Right lung (tissue), 2 donors: ENCODE measurements at regions not wholly inside any gene's neighbourhood (a gene's known extent, or its start where the extent isn't known, plus 50 kb on each side); places are given as distances from the start of the nearest gene placed in this dataset.
"Not testable (repeated sequence)": the region's sequence is repeated elsewhere in the genome, so short reads cannot be mapped to it uniquely, and the experiment has no call there.

Source experiments
- DNase-seq, 2 donors: peaks; one replicate each; pipeline ENCODE4 v3.0.0-alpha.2; 2013

DNA sequence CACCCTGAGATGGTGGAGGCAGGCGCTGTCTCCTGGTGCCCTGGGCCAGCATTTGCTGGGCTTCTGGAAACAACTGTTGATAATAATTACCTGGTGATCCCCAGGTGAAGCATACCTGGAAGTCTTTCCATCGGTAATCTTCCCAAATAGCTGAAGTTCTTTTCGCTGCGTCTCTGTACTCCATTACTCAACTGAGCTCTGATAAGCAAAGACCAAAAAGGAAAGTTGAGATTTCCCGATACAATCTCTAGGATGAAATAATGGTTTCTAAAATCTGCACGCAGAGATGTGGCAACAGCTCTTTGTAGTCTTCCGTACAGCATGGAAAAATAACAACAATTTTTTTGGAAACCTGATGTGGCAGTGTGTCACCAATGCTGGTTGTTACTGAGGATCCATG lies 226.5 kb downstream of the GATA3 start:
- DNase-seq, result no peak

DNA sequence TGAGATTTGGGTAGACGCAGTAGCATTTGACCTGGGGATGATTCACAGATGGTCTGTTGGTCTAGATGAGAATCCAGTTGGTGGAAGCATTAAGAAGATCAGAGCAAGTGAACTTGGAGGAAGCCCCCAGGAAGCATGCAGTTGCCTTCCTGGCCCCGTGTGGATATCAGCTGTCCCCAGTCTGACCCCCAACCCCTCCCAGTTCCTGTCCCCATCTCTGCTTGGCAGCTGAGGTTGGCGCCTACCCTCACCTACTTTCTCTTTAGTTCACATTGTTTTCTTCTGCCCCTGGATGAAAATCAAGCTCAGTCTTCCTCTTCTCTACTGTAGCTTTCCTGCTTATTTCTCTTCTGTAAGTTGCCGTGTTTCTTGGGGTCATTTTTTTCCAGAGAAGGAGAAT lies 227.9 kb downstream of the GATA3 start:
- DNase-seq, result no peak

DNA sequence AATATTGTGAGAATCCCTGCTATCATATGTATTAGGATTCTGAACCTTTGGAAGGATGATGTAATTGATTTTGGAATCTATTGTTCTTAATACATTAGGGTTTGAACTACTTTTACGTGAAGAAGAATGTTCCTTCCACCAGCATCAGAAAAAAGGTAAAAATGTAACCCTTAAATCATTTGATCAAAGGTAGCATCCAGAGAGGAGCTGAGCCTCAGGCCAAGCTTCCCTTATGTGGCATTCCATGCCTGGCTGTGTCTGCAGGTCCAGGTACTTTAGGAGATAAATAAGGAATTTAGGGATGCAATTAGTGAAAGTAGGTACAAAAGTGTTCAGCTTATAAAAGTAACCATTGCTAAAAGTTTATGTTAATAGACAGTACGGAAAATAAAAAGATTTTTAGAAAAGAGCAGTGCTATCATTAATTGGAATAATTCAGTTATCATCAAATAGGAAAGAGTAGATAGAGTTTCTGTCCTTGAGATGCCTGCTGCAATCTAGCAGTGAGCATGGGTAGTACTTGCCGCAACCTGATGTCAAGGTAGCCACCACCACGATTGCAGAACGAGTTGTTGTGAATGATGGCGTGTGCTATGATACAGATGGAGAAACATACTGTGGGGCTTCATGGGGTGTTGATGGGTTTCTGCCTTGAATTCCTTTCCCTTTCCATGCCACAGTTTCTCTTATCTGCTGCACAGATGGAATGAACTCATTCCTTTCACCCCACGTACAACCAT lies 228.8 kb downstream of the GATA3 start:
- no peak for DNase-seq

DNA sequence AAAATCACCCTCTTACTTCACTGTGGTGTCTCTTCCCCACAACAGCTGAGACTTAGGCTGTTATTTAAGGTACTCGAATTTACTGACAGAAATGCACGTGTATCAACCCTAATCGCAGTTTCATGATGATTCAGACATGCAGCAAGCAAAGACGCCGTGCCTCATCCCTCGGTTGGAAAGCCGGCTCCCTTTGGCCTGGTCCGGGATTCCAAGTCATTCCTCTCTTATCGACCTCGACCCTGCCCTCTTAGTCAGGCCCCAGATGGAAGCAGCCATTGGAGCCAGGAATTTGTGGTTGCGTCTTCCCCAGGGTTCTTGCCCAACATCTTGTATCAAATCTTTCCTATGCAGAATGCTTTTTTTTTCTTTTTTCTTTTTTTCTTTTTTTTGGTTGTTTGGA lies 229.5 kb downstream of the GATA3 start:
- DNase-seq, result no peak

DNA sequence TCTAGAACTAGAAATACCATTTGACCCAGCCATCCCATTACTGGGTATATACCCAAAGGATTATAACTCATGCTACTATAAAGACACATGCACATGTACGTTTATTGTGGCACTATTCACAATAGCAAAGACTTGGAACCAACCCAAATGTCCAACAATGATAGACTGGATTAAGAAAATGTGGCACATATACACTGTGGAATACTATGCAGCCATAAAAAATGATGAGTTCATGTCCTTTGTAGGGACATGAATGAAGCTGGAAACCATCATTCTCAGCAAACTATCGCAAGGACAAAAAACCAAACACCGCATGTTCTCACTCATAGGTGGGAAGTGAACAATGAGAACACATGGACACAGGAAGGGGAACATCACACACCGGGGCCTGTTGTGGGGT lies 231.5 kb downstream of the GATA3 start:
- not testable (repeated sequence) for DNase-seq

DNA sequence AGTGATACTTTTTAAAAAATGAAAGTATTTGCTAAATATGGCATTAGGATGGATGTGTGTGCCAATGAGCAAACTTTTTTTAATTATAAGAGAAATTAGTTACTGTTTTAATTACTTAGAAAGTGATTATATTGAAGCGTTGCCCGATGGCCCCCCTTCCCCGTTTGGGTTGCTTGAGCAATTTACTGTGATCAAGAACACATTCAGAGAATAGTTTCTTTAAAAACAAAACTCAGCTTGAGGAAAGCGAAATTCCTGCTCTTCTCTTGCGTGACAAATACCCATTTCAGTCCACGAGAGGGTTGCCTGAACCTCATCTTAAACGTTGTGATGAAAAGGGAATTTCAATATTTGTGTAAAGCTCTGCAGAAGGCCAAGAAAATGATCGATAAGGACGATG lies 234.1 kb downstream of the GATA3 start:
- no peak for DNase-seq

DNA sequence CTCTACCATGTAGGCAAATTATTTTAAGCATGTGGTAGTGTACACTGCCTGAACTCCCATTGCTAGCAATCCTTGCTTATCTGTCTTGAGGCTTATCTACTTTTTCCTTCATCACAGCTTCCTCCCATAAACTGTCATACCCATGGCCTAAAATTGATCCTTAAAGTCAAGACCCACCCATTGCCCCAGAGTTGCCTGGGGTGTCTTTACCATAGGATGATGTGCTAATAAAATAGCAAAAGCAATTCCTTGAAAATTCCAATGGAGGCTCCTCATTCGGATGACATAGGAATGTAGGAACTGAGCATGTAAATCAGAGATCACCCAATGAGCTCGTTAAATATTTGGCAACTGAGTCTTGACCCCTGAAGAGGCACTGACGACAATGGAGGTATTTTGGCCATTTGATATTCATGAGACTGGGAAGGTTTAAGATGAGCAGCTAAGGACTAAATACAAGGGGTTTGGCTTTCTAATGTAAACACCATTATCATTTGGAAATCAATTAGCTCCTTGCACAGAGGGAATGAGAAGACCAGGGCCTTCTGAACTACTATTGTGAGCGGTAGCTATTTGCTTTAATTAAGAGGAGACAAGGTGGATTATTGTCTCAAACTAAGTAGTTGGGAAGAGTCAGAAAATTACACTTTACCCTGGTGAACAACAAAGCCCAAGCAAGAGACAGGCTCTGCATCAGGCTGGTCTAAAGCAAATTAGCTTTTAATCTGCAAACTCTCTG lies 234.9 kb downstream of the GATA3 start:
- no peak for DNase-seq

DNA sequence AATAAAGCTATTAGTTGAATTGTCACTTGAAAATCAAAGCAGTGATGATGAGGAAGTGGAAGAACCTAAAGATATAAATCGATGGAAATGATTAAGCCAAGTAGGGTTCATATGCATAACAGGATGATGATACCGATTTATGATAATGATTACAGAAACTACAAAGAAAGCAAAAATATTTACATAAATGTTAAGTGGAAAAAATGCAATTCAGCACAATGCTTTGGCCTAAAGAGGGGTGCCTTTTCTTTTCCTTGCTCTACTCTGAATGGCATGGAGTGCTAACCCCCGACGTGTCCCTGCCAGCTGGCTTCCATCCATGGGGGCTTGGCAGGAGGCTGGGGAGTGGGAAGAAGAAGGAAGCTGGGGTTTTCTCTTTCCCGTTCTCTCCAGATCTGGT lies 240.3 kb downstream of the GATA3 start:
- DNase-seq, result no peak

DNA sequence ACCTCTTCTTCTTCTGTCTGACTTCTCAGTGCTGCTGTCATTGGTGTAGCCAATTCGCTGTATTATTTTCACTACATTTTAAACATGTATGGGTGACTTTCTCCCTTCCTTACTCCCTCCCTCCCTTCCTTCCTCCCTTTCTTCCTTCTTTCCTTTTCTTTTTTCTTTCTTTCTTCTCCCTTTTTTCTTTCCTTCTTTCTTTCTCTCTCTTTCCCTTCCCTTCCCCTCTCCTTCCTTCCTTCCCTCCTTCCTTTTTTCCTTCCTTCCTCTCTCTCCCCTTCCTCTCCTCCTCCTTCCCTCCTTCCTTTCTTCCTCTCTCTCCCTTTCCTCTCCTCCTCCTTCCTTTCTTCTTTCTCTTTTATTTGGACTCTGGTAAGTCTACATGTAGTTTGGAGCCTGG lies 240.8 kb downstream of the GATA3 start:
- no peak for DNase-seq

DNA sequence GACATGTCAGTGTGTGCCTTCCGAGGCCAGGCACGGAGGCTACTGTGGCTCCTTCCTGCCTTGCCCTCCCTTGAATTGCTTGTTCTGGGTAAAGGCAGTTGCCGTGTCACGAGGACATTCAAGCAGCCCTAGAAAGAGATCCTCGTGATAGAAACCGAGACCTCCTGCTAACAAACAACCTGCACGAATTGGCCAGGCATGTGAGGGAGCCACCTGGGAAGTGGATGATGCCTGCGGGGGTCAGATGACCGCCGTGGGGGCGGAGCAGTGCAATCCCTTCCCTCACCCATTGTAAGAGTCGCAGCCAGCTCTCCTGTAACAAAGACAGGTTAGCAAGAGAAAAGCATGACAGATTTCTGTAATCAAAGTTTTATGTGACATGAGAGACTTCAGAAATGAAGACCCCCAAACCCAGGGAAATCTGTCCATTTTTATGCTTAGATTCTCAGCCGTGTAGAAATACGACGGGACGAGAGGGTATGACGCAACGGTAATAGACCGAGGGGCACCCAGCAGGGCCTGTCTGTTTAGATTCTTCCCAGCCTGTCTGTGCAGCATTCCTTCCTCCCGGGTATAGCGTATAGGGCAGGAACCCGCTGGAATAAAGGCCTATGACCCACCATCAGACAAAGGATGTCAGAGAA lies 241.7 kb downstream of the GATA3 start:
- no peak for DNase-seq

DNA sequence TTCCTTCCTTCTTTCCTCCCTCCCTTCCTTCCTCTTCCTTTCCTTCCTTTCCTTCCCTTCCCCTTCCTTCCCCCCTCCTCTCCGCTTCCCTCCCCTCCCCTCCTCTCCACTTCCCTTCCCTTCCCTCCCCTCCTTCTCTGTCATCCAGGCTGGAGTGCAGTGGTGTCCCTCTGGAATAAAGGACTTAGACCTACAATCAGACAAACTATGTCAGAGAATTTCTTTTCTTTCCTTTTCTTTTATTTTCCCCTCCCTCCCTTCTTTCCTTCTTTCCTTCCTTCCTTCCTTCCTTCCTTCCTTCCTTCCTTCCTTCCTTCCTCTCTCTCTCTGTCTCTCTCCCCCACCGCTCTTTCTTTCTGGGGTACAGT lies 242.2 kb downstream of the GATA3 start:
- DNase-seq, result no peak

DNA sequence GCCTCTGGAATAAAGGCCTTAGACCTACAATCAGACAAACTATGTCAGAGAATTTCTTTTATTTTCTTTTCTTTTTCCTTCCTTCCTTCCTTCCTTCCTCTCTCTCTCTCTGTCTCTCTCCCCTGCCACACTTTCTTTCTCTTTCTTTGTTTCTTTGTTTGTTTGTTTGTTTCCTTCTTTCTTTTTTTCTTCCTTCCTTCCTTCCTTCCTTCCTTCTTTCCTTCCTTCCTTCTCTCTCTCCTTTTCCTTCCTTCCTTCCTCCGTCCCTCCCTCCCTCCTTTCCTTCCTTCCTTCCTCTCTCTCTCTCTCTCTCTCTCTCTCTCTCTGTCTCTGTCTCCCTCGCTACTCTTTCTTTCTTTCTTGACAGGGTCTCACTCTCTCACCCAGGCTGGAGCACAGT lies 242.6 kb downstream of the GATA3 start:
- no peak for DNase-seq

DNA sequence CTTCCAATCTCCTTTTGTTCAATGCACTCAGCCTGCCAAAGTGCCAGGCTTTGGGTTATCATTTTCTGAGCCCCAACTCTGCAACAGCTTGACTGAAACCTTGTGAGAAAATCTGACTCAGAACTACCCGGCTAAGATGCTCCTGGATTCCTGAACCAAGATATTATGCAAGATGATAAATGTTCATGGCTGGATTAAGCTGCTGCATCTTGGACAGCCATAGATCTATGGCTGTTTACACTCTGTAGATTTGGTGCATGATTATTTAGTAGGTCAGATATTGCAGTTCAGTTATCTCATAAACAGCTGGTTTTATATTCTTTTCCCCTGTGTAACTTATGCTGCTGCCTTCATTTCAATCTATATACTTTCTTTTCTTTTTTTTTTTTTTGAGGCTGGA lies 243.5 kb downstream of the GATA3 start:
- DNase-seq, result no peak

DNA sequence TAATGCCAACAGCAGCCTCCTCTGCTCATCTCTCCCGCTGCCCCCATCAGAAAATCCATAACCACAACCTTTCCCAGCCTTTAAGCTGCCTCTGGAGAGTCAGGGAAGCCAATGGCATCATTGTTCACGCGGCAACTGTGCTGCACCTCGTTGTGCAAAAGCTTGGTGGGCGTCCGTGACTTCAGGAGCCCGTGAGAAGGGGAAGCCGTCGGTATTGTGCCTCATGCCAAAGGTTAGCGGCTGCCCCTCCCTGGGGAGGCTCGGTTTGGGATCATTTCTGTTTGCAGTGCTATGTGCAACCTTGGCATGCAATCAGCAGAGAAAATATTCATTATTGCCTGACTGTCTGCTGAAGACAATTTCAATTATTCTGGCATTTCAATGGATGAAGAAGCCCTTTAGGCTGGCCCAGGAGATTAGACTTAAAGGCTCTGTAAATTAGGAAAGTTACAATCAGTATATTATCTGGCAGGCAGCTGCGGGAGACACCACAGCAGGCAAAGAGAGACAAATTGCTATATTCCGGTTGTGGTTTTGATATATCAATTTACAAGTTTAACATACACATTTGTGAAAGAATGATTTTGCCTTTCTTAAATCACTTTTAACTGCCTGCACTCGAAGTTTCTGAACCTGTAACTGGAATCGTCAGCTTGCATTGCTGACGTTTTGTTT lies 244.5 kb downstream of the GATA3 start:
- DNase-seq, result no peak

DNA sequence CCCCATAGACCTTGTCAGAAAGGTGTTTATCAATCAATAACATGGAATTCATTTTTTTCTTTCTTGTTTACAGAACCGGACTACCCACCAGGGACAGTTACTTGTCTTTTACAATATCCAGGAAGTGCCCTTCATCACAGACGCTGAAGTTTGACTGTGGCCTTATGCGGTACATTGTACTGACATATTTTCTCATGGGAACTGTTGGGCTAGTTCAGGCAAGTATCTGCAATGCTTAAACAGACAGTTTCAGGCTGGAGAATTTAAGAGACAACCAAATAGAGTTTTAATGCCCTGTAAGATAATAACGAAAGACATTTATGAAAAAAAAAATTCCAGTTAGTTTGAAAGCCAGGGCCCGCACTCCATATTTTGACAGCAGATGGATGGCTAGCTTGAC lies 246.4 kb downstream of the GATA3 start:
- no peak for DNase-seq

DNA sequence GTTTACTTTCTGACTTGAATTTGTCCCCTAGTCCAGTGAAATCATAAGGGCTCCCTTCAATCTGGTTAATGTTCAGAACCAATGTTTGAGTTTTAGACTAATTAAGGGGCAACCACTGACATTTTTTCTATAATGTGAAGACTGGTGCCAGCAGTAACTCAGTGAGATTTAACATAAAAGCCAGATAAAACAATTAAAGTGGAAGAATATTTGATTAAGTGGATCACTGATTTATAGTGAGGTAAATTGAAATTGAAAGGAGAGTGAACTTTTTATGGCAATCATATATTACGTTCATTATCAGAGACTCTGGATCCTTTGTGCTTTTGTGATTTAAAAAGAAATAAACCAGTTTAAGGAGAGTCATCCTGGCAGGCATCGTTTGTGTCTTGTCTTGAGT lies 246.8 kb downstream of the GATA3 start:
- DNase-seq, result no peak

DNA sequence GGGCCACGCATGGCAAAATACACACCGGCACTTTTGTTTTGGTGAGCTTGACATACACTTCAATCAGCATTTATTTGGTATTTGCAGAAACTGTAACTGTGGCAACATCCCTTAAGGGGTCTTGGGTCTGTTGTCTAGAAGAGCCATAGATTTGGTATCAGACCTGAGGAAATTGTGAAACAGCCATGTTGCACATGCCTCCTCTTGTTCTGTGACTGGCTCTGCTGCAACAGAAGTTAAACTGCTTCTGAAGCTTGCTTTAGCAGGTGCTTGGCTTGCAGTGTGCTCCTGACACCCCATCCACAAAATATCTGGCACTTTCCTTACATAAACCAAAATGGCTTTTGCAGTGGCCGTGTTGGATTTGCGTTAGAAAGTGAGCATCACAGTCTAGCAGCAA lies 247.3 kb downstream of the GATA3 start:
- DNase-seq, result no peak

DNA sequence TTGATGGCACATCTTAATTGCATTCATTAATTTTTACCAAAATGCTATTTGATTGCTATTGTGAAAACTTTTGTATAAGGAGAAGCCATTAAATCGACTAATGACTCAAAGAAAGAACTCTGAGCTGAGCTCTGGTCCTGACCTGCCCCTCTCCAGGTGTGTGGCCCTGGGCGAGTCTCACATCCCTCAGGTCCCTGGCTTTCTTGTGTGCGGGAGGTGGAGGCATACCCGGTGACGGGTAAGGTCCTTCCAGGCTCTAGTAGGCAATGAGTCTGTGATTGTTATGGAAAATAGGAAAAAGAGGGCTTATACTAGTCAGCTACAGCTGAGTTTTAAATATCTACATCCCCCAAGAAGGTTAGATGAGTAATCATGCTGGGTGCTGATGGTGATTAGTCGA lies 248.1 kb downstream of the GATA3 start:
- no peak for DNase-seq

DNA sequence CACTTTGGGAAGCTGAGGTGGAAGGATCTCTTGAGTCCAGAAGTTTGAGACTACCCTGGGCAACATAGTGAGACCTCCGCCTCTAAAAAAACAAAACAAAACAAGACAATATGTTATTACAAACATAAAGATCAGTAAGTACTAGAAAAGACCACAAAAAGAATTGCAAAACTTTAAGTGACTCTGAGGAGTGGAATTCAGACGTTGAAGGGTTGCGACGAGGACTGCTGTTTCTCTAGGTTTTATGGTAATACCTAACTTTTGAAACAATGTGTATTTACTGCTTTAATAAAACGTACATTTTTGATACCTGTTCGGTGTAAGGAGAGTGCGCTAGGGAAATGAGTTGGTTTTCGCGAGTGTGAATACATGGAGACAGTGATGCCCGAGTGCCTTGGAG lies 250.4 kb downstream of the GATA3 start:
- no peak for DNase-seq

DNA sequence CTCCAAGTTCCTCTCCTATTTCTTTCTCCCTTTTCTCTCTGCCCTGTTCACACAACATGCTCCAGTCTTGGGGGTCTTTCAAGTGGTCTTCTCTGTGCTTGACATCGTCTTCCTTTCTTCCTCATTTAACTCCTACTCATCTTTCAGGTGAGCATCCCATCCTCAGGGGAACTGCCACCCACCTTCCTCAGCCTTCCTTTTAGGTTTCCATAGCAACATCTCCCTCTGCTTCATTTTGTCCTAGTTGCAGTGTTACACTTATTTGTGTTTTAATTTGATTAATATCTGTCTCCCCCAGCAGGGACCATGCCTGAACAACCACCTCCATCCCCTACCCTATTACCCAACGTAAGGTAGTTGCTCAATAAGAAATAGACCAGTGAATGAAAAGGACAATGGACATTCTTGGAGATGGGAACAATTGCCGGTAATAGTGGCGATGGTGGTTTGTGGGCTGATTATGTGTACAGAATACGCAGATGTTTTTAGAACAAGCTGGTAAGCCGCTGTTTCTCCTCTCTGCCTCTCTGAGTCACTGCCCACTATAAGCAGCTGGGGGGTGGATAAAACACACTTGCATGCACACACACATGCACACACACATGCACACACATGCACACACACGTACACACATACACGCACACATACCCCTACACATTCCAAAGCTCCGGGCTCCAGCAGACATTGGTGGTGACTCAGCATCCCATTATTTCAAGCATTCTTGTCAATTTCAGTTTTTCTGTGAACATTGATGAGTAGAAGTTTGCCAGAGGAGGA lies 251.6 kb downstream of the GATA3 start:
- no peak for DNase-seq

DNA sequence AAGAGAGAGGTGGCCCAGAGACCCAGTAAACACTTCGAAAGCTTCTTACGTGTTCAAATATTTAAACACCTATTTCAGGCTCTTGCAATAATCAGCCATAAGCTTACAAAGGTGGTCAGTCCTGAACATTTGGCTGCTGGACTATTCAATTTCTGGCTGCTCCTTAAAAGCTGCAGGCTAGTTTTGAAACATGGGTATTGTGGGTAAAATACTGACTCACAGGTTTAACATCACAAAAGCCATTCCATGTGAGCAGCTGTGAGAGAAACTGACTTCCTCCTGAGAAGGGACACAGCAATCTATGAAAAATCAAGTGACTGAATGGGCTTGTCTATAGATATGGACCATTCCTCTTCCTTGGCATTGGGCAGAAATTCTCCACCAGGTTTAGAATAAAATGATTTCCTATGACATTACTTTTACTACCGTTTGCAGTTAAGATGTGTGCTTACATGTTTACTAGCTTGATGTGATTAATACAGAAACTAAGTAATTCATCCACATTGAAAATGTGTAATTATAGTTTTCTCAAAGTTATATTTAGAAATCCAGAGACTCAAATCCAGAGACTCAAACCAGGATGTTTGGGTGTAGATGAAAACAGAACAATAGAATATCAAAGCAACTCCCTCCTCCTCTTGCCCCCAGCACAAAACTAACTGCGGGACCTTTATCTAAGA lies 252.3 kb downstream of the GATA3 start:
- no peak for DNase-seq
